GM12891 (cell line): ENCODE measurements at regions not wholly inside any gene's neighbourhood (a gene's known extent, or its start where the extent isn't known, plus 50 kb on each side); places are given as distances from the start of the nearest gene placed in this dataset.

Experiments used
- PAX5 ChIP-seq: IDR thresholded peaks from 2 replicates; pipeline ENCODE4 v1.6.1; 2011; ENCODE audit warnings: low read length, moderate library complexity, mild to moderate bottlenecking; ENCODE audit not compliant: insufficient read depth, severe bottlenecking
- POLR2A ChIP-seq: IDR thresholded peaks from 2 replicates; pipeline ENCODE4 v1.6.1; 2011; ENCODE audit warnings: low read depth, low read length, control low read depth
- POLR2AphosphoS5 ChIP-seq: IDR thresholded peaks from 2 replicates; pipeline ENCODE4 v1.6.1; 2011; ENCODE audit warnings: low read depth, low read length, control low read depth
- POU2F2 ChIP-seq: IDR thresholded peaks from 2 replicates; pipeline ENCODE4 v1.6.1; 2011; ENCODE audit warnings: low read depth, mild to moderate bottlenecking, control low read depth, low read length, moderate library complexity

DNA sequence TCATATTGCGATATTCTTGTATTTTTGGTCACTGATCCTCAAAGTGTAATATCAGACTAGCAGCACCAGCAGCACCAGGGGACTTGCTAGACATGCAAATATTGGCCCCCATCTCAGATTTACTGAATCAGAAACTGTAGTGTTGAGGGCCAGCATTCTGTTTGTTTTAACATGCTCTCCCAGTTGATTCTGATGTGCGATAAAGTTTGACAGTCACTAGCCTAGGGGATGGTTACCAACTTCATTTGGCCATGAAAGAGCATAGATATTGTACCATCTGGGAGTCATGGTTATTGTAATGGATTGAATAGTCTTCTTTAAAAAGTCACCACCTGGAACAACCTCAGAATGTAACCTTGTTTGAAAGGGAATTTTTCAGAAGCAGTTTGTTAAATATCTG, 1090.4 kb upstream of the RAG2 start:
- TF ChIP-seq POLR2A = no peak
- TF ChIP-seq PAX5 = no peak
- TF ChIP-seq POLR2AphosphoS5 = no peak
- TF ChIP-seq POU2F2 = no peak
